Left lung (tissue), 4 donors: ENCODE measurements at regions not wholly inside any gene's neighbourhood (a gene's known extent, or its start where the extent isn't known, plus 50 kb on each side); places are given as distances from the start of the nearest gene placed in this dataset.
"Not testable (repeated sequence)": the region's sequence is repeated elsewhere in the genome, so short reads cannot be mapped to it uniquely, and the experiment has no call there.

Experiments
- ATAC-seq: fragments of 200-7000 bp; cut with Tn5 transposase; one replicate; pipeline ENCODE4 v1.9.1; 2020; ENCODE audit warnings: moderate library complexity
- DNase-seq, 4 donors: peaks; one replicate each; pipeline ENCODE4 v3.0.0-alpha.2; 2013 to 2020
- H3K27ac ChIP-seq, 2 donors: fragments of 200-600 bp; sonication (generic) in 1 of 2; one replicate each; pipeline versions ENCODE4 v1.5.0 to v1.8.0; 2020 to 2021
- H3K27me3 ChIP-seq, 2 donors: fragments of 200-600 bp; sonication (generic) in 1 of 2; one replicate each; pipeline versions ENCODE4 v1.5.0 to v1.8.0; 2020 to 2021
- H3K36me3 ChIP-seq, 2 donors: fragments of 200-600 bp; sonication (generic) in 1 of 2; one replicate each; pipeline versions ENCODE4 v1.5.0 to v1.8.0; 2020 to 2021
- H3K4me1 ChIP-seq, 2 donors: fragments of 200-600 bp; one replicate each; pipeline ENCODE4 v1.8.0; 2021
- H3K4me3 ChIP-seq, 2 donors: fragments of 200-600 bp; sonication (generic) in 1 of 2; one replicate each; pipeline versions ENCODE4 v1.5.0 to v1.8.0; 2020 to 2021; ENCODE audit warnings: mild to moderate bottlenecking in 1 of 2
- H3K9me3 ChIP-seq, 2 donors: fragments of 200-600 bp; sonication (generic) in 1 of 2; one replicate each; pipeline versions ENCODE4 v1.5.0 to v1.8.0; 2020 to 2021
- CTCF ChIP-seq, 2 donors: fragments of 200-600 bp; sonication (generic) in 1 of 2; IDR thresholded peaks; one replicate each; pipeline versions ENCODE4 v1.5.0 to v1.8.0; 2021; ENCODE audit warnings: antibody characterized with exemption in 2 of 2
- intact Hi-C, 2 donors: fragments of 100-400 bp; cut with DNase I; formaldehyde crosslinking; loops; one replicate each; pipeline versions ENCODE4 v1.11.2 to v1.14.2; 2022
- donor health status: DM: no; HTN: yes; CAD: no.
- donor health status: DM: no; HTN: no; CAD: no.

GRCh38 chr5:39919876-39920275, 495.1 kb upstream of the DAB2 start:
- Histone ChIP-seq H3K27ac (no peak overlapping the region), H3K27me3 (no peaks in the 10 kb centered on the region), H3K36me3 (no peaks in the 10 kb centered on the region), H3K4me3 (no peak overlapping the region), H3K4me1 (no peaks in the 10 kb centered on the region), H3K9me3 (no peaks in the 10 kb centered on the region)
- intact Hi-C loops = no loop called here
- DNase-seq (no peak), ATAC-seq (no peak)
- no peak for TF ChIP-seq CTCF (IDR thresholded peaks at IDR 0.05)

GRCh38 chr5:39912906-39913305, 488.1 kb upstream of the DAB2 start:
- TF ChIP-seq CTCF (IDR thresholded peaks at IDR 0.05) = no peak

GRCh38 chr5:39907267-39907951, 482.6 kb upstream of the DAB2 start:
- H3K27me3 ChIP-seq, H3K36me3 ChIP-seq, H3K27ac ChIP-seq, ATAC-seq, H3K9me3 ChIP-seq, intact Hi-C loops, H3K4me3 ChIP-seq, DNase-seq, H3K4me1 ChIP-seq: not testable (repeated sequence)

More at GRCh38 chr5:39912906-39913305, 488.1 kb upstream of the DAB2 start:
- ATAC-seq (no peak), DNase-seq (no peak)
- H3K36me3 ChIP-seq = no peaks in the 10 kb centered on the region
- no peaks in the 10 kb centered on the region for H3K27me3 ChIP-seq
- no peaks in the 10 kb centered on the region for H3K4me1 ChIP-seq
- H3K9me3 ChIP-seq = peaks cover 0 to 5% of the 10 kb centered on the region in 2 donors
- no peak overlapping the region for H3K4me3 ChIP-seq
- intact Hi-C loops = no loop called here
- no peak overlapping the region for H3K27ac ChIP-seq

GRCh38 chr5:39906146-39906545, 481.4 kb upstream of the DAB2 start:
- intact Hi-C loops = no loop called here
- no peak for TF ChIP-seq CTCF (IDR thresholded peaks at IDR 0.05)
- no peaks in the 10 kb centered on the region for H3K4me1 ChIP-seq
- H3K9me3 ChIP-seq = peaks cover 0 to 5% of the 10 kb centered on the region in 2 donors
- ATAC-seq (no peak), DNase-seq (no peak)
- no peak overlapping the region for H3K4me3 ChIP-seq
- H3K27me3 ChIP-seq = no peaks in the 10 kb centered on the region
- H3K27ac ChIP-seq = no peak overlapping the region
- H3K36me3 ChIP-seq = no peaks in the 10 kb centered on the region

GRCh38 chr5:39905356-39905755, 480.6 kb upstream of the DAB2 start:
- peak; percentile 75 for ATAC-seq
- intact Hi-C loops = no loop called here
- H3K9me3 ChIP-seq = peaks cover 0 to 5% of the 10 kb centered on the region in 2 donors
- TF ChIP-seq CTCF (IDR thresholded peaks at IDR 0.05) = no peak
- peaks cover 0 to 5% of the 10 kb centered on the region in 2 donors for H3K27me3 ChIP-seq
- H3K4me3 ChIP-seq = no peak overlapping the region
- H3K27ac ChIP-seq = no peak overlapping the region
- H3K36me3 ChIP-seq = no peaks in the 10 kb centered on the region
- no peaks in the 10 kb centered on the region for H3K4me1 ChIP-seq
- DNase-seq = peak in 1 of 4 donors; percentile 13

GRCh38 chr5:39902626-39903025, 477.8 kb upstream of the DAB2 start:
- no peak for DNase-seq
- ATAC-seq = no peak
- H3K4me1 ChIP-seq = no peaks in the 10 kb centered on the region
- no peaks in the 10 kb centered on the region for H3K36me3 ChIP-seq
- peaks cover 0 to 7% of the 10 kb centered on the region in 2 donors for H3K27me3 ChIP-seq
- TF ChIP-seq CTCF (IDR thresholded peaks at IDR 0.05) = no peak
- H3K9me3 ChIP-seq = no peaks in the 10 kb centered on the region
- H3K4me3 ChIP-seq = no peak overlapping the region
- intact Hi-C loops = no loop called here
- H3K27ac ChIP-seq = no peak overlapping the region
